GM13977 (cell line): ENCODE measurements at regions not wholly inside any gene's neighbourhood (a gene's known extent, or its start where the extent isn't known, plus 50 kb on each side); places are given as distances from the start of the nearest gene placed in this dataset.

Experiments used
- DNase-seq: peaks from one replicate; pipeline ENCODE4 v3.0.0; 2012; ENCODE audit warnings: low spot score
- CTCF ChIP-seq: IDR thresholded peaks from 2 replicates; pipeline ENCODE4 v1.5.1; 2012; ENCODE audit warnings: mild to moderate bottlenecking, control low read depth; ENCODE audit not compliant: insufficient read depth; ENCODE audit errors: extremely low read depth, missing control alignments
- in situ Hi-C: fragments of 300-500 bp; cut with MboI; formaldehyde crosslinking; loops from one replicate; pipeline ENCODE4 v1.12.0; 2022; ENCODE audit warnings: low sequenced_read_pairs, low pct_unique_long_range_greater_than_20kb, mixed read lengths, inconsistent platforms; ENCODE audit not compliant: unreplicated experiment

DNA sequence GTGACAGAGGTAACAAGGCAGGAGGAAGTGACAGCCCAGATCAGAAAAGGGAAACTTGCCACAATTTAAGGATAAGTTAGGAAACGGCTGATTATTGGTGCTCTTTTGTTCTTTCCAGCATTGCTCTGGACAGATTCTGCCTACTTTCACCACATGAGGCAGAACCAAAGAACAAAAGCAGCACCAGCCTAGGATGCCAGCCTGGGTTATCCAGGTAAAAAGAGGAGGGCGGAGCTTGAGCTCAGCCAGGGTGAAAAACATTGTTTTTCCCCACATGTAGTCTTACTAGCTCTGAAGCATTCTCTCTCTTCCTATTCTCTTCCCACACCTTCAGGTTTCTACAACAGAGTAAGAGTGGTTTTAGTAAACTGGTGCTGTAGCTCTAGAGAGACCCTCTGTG lies 300.5 kb downstream of the TMX3 start:
- no peak for DNase-seq
- TF ChIP-seq CTCF = no peak
- in situ Hi-C loops = no loop called here

DNA sequence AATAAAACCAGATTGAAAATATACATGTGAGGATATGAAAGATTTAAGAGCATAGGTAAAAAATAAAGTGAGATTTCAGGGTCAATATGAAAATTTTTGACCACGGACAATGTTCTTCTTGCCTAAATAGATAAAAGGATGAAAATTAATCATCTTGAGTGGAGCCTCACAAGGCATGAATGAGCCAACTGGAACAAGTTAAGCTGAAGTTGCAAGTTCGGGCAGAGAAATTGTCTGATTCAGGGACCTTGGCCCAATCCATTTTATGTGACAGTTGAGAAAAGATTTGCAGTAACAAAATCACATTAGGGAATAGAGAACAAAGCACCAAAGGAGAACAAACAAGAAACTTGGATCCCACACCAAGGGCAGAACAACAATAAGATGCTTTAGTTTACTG lies 305.3 kb downstream of the TMX3 start:
- in situ Hi-C loops = no loop called here

DNA sequence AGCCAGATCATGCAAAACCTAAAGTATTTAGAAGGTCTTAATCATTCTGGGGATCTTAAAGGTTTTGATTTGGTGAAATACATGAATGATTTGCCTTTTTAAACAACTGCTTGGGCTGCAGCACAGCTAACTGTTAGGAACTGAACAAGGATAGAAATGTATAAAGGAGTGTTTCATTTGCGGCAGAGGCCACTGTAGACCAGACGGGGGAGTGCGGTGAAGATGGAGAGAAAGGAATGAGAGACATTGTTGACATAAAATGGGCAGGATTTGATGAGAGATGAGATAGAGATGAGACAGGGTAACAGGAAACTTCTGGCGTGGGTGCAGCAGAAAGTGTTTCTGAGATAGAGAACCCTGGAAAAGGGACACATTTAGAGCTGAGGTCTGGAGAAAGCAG lies 308.1 kb downstream of the TMX3 start:
- no peak for DNase-seq
- no peak for TF ChIP-seq CTCF
- in situ Hi-C loops = no loop called here

More for the DNA sequence above, 305.3 kb downstream of the TMX3 start:
- DNase-seq = no peak
- no peak for TF ChIP-seq CTCF

GRCh38 chr18:68402784-68403183 lies 312.1 kb downstream of the TMX3 start:
- DNase-seq = no peak
- no peak for TF ChIP-seq CTCF
- in situ Hi-C loops = no loop called here

- no peak for TF ChIP-seq CTCF
- in situ Hi-C loops = no loop called here
- DNase-seq = no peak
Observed at GRCh38 chr18:68400889-68401288, 314.0 kb downstream of the TMX3 start.

DNA sequence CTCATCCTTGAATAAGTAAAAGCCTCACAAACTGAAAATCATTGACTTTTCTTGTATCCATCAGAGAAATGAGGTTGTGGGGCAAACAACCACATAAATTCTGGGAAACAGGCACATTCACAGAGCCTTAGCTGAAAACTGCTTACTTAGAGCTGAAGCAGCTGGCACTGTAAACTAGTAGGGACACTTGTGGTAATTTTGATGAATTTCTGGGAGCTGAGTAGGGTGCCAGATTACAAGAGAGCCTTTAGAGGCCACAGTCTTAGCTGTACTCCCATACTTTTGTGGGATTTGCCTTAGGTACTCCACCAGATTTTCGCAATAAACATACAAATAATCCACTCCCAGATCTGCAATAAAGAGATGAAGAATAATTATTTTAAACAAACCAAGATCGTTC lies 315.2 kb downstream of the TMX3 start:
- in situ Hi-C loops = no loop called here
- no peak for DNase-seq

More for the DNA sequence above, 315.2 kb downstream of the TMX3 start:
- no peak for TF ChIP-seq CTCF
